H1 (cell line): ENCODE measurements at regions not wholly inside any gene's neighbourhood (a gene's known extent, or its start where the extent isn't known, plus 50 kb on each side); places are given as distances from the start of the nearest gene placed in this dataset.

Experiments used
- CHD1 ChIP-seq: IDR thresholded peaks from 2 replicates; pipeline ENCODE4 v1.6.1; 2012; ENCODE audit warnings: low read depth, low read length, improper control_type of control experiment
- CHD2 ChIP-seq: IDR thresholded peaks from 2 replicates; pipeline ENCODE4 v1.6.1; 2012; ENCODE audit warnings: low read length, improper control_type of control experiment
- EZH2 ChIP-seq: fragments of 200-600 bp; sonication (generic); IDR thresholded peaks from 2 replicates; pipeline ENCODE4 v1.7.1; 2012; ENCODE audit warnings: low read depth, mild to moderate bottlenecking, moderate library complexity, low read length, inconsistent platforms; ENCODE audit not compliant: severe bottlenecking
- FOSL1 ChIP-seq: IDR thresholded peaks from 2 replicates; pipeline ENCODE4 v1.6.1; 2011; ENCODE audit warnings: mild to moderate bottlenecking, low read depth, low read length, moderate library complexity; ENCODE audit not compliant: insufficient read depth
- HDAC6 ChIP-seq: IDR thresholded peaks from one replicate; pipeline ENCODE4 v1.7.1; 2012; ENCODE audit warnings: low read depth, mild to moderate bottlenecking, inconsistent platforms, low read length, moderate library complexity
- SIX5 ChIP-seq: IDR thresholded peaks from 2 replicates; pipeline ENCODE4 v1.6.1; 2011; ENCODE audit warnings: mild to moderate bottlenecking, low read depth, low read length
- SP2 ChIP-seq: IDR thresholded peaks from 2 replicates; pipeline ENCODE4 v1.6.1; 2012; ENCODE audit warnings: mild to moderate bottlenecking, low read length, inconsistent platforms
- TF ChIP-seq, protein P1 (sequence below): fragments of 300-600 bp; sonication (generic); IDR thresholded peaks from 2 replicates; pipeline ENCODE4 v1.7.1; 2012; ENCODE audit warnings: low read length, moderate library complexity, mild to moderate bottlenecking, inconsistent platforms; ENCODE audit not compliant: insufficient replicate concordance

DNA sequence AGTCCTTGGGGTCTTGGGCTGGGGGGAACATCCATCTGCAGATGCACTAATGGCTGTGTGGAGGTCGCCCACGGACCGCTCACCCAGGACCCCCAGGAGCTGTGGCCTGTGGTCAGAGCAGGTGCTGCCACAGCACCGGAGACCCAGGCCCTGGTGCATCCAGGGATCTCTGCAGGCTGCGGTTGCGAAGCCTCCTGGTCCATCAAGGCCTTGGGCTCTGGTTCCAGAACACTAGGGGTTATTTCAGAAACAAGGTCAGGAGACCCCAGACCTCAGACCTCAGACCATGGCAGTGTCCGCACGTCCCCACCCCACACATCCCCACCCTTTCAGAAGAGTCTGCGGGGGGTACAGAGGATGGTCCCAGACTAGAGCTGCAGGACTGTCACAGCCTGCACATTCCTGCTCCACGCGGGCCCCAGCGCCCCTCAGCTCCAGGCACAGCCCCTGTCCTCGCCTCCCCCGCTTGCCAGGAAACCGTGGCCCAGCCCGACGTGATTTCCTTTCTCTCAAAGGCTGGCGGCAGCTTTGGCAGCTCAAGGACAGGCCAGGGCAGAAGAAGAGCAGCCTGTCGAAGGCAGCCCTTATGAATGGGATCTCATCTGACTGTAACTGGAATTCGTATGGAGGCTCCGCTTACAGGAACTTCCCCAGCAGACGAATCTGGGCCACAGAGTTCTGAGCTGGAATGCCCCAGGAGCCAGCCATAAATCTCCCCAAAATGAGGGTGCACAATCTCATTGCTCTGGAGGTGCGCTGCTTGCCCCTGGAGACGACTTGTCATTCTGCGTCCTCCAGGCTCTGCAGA lies 136.2 kb upstream of the RET start (continued):
- TF ChIP-seq, protein P1, sequence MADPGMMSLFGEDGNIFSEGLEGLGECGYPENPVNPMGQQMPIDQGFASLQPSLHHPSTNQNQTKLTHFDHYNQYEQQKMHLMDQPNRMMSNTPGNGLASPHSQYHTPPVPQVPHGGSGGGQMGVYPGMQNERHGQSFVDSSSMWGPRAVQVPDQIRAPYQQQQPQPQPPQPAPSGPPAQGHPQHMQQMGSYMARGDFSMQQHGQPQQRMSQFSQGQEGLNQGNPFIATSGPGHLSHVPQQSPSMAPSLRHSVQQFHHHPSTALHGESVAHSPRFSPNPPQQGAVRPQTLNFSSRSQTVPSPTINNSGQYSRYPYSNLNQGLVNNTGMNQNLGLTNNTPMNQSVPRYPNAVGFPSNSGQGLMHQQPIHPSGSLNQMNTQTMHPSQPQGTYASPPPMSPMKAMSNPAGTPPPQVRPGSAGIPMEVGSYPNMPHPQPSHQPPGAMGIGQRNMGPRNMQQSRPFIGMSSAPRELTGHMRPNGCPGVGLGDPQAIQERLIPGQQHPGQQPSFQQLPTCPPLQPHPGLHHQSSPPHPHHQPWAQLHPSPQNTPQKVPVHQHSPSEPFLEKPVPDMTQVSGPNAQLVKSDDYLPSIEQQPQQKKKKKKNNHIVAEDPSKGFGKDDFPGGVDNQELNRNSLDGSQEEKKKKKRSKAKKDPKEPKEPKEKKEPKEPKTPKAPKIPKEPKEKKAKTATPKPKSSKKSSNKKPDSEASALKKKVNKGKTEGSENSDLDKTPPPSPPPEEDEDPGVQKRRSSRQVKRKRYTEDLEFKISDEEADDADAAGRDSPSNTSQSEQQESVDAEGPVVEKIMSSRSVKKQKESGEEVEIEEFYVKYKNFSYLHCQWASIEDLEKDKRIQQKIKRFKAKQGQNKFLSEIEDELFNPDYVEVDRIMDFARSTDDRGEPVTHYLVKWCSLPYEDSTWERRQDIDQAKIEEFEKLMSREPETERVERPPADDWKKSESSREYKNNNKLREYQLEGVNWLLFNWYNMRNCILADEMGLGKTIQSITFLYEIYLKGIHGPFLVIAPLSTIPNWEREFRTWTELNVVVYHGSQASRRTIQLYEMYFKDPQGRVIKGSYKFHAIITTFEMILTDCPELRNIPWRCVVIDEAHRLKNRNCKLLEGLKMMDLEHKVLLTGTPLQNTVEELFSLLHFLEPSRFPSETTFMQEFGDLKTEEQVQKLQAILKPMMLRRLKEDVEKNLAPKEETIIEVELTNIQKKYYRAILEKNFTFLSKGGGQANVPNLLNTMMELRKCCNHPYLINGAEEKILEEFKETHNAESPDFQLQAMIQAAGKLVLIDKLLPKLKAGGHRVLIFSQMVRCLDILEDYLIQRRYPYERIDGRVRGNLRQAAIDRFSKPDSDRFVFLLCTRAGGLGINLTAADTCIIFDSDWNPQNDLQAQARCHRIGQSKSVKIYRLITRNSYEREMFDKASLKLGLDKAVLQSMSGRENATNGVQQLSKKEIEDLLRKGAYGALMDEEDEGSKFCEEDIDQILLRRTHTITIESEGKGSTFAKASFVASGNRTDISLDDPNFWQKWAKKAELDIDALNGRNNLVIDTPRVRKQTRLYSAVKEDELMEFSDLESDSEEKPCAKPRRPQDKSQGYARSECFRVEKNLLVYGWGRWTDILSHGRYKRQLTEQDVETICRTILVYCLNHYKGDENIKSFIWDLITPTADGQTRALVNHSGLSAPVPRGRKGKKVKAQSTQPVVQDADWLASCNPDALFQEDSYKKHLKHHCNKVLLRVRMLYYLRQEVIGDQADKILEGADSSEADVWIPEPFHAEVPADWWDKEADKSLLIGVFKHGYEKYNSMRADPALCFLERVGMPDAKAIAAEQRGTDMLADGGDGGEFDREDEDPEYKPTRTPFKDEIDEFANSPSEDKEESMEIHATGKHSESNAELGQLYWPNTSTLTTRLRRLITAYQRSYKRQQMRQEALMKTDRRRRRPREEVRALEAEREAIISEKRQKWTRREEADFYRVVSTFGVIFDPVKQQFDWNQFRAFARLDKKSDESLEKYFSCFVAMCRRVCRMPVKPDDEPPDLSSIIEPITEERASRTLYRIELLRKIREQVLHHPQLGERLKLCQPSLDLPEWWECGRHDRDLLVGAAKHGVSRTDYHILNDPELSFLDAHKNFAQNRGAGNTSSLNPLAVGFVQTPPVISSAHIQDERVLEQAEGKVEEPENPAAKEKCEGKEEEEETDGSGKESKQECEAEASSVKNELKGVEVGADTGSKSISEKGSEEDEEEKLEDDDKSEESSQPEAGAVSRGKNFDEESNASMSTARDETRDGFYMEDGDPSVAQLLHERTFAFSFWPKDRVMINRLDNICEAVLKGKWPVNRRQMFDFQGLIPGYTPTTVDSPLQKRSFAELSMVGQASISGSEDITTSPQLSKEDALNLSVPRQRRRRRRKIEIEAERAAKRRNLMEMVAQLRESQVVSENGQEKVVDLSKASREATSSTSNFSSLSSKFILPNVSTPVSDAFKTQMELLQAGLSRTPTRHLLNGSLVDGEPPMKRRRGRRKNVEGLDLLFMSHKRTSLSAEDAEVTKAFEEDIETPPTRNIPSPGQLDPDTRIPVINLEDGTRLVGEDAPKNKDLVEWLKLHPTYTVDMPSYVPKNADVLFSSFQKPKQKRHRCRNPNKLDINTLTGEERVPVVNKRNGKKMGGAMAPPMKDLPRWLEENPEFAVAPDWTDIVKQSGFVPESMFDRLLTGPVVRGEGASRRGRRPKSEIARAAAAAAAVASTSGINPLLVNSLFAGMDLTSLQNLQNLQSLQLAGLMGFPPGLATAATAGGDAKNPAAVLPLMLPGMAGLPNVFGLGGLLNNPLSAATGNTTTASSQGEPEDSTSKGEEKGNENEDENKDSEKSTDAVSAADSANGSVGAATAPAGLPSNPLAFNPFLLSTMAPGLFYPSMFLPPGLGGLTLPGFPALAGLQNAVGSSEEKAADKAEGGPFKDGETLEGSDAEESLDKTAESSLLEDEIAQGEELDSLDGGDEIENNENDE, result no peak
- no peak for TF ChIP-seq SIX5
- no peak for TF ChIP-seq CHD2
- no peak for TF ChIP-seq SP2
- no peak for TF ChIP-seq FOSL1
- TF ChIP-seq EZH2, result no peak
- TF ChIP-seq HDAC6, result no peak
- no peak for TF ChIP-seq CHD1
